PC-9 (cell line): ENCODE measurements at regions not wholly inside any gene's neighbourhood (a gene's known extent, or its start where the extent isn't known, plus 50 kb on each side); places are given as distances from the start of the nearest gene placed in this dataset.

ENCODE experiments used
- BruUV-seq: library from RNA; stranded (reverse); fragments of 400-500 nt; replicated peaks from 2 replicates; lab custom pipeline; 2021; lab: Mats Ljungman, UMichigan
- CTCF ChIA-PET: fragments of 300-600 bp; sonication (Branson Sonifier 250); formaldehyde crosslinking; loops from one replicate; lab custom pipeline; 2022; ENCODE audit warnings: antibody characterized with exemption; lab: Charles Lee
- POLR2A ChIA-PET: fragments of 300-600 bp; sonication (Branson Sonifier 250); formaldehyde crosslinking; loops from one replicate; lab custom pipeline; 2022; ENCODE audit warnings: antibody characterized with exemption; ENCODE audit not compliant: unreplicated experiment; lab: Charles Lee
- DNase-seq, 2 experiments: peaks; one replicate each; pipeline versions ENCODE4 v3.0.0 to v3.0.0-alpha.2; 2015 to 2022; ENCODE audit warnings: mixed read lengths in 1 of 2
- H2AFZ ChIP-seq: fragments of 200-600 bp; sonication (generic); 2 replicates; pipeline ENCODE4 v1.8.1; 2017; ENCODE audit warnings: antibody characterized with exemption
- H3F3A ChIP-seq: fragments of 200-600 bp; sonication (generic); 2 replicates; pipeline ENCODE4 v1.8.1; 2017; ENCODE audit warnings: antibody characterized with exemption, mild to moderate bottlenecking, low read depth; ENCODE audit not compliant: insufficient read depth
- H3K27ac ChIP-seq: fragments of 200-600 bp; sonication (generic); 2 replicates; pipeline ENCODE4 v1.6.1; 2016; ENCODE audit warnings: mixed run types
- H3K27me3 ChIP-seq: fragments of 200-600 bp; sonication (generic); 2 replicates; pipeline ENCODE4 v1.6.1; 2016; ENCODE audit warnings: low read depth, mixed run types; ENCODE audit not compliant: insufficient read depth
- H3K36me3 ChIP-seq: fragments of 200-600 bp; sonication (generic); 2 replicates; pipeline ENCODE4 v1.6.1; 2016; ENCODE audit warnings: low read depth, mixed run types
- H3K4me1 ChIP-seq: fragments of 200-600 bp; sonication (generic); replicated peaks from 2 replicates; pipeline ENCODE4 v1.6.1; 2016; ENCODE audit warnings: mixed run types; ENCODE audit not compliant: insufficient read depth
- H3K4me2 ChIP-seq: fragments of 200-600 bp; sonication (generic); 2 replicates; pipeline ENCODE4 v1.6.1; 2017; ENCODE audit warnings: mixed run types
- H3K4me3 ChIP-seq: fragments of 200-600 bp; sonication (generic); 2 replicates; pipeline ENCODE4 v1.6.1; 2016; ENCODE audit warnings: mixed run types
- H3K79me2 ChIP-seq: fragments of 200-600 bp; sonication (generic); 2 replicates; pipeline ENCODE4 v1.6.1; 2017; ENCODE audit warnings: low read depth, mixed run types
- H3K9me2 ChIP-seq: fragments of 200-600 bp; sonication (generic); 2 replicates; pipeline ENCODE4 v1.8.1; 2017; ENCODE audit warnings: mild to moderate bottlenecking; ENCODE audit not compliant: insufficient read depth
- H3K9me3 ChIP-seq: fragments of 200-600 bp; sonication (generic); 2 replicates; pipeline ENCODE4 v1.8.1; 2016; ENCODE audit warnings: low read depth; ENCODE audit not compliant: insufficient read depth
- H4K20me1 ChIP-seq: fragments of 200-600 bp; sonication (generic); 2 replicates; pipeline ENCODE4 v1.8.1; 2017; ENCODE audit not compliant: insufficient read depth
- CTCF ChIP-seq: fragments of 200-600 bp; sonication (generic); conservative IDR thresholded peaks from 2 replicates; pipeline ENCODE4 v1.6.1; 2017; ENCODE audit warnings: mixed run types, antibody characterized with exemption, mild to moderate bottlenecking, moderate library complexity
- EZH2 ChIP-seq: fragments of 200-600 bp; sonication (generic); IDR thresholded peaks from 2 replicates; pipeline ENCODE4 v1.8.0; 2017; ENCODE audit warnings: antibody characterized with exemption, low read depth
- intact Hi-C: fragments of 100-400 bp; cut with micrococcal nuclease; formaldehyde crosslinking; loops from one replicate; pipeline ENCODE4 v1.10.0; 2022; ENCODE audit not compliant: unreplicated experiment

DNA sequence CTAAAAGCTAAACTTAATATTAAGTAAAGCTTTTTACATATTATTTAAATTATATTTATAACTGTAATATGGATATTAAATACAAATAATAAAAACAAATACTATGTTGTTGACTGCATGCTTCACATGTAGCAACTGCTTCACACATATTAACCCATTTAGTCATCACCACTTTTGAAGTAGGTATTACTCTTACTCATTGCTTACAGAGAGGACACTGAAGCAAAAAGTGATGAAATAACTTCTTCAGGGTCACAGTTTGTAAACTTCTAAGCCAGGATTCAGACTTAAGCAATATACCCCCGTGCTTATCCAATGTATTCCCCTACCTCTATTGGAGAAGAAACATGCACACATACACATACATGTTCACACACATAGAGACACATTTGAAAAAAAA is 166.6 kb downstream of the DKK2 start:
- Histone ChIP-seq H3K4me1 (no peaks in the 10 kb centered on the region), H2AFZ (no peak overlapping the region), H3K4me3 (no peak overlapping the region), H3K79me2 (no peaks in the 10 kb centered on the region), H4K20me1 (no peaks in the 10 kb centered on the region), H3F3A (no peaks in the 10 kb centered on the region), H3K9me2 (no peaks in the 10 kb centered on the region), H3K36me3 (no peaks in the 10 kb centered on the region), H3K9me3 (no peaks in the 10 kb centered on the region), H3K4me2 (no peak overlapping the region), H3K27me3 (no peaks in the 10 kb centered on the region), H3K27ac (no peak overlapping the region)
- ChIA-PET POLR2A (no interaction called here), CTCF (no interaction called here)
- no peak for TF ChIP-seq CTCF
- no peak for TF ChIP-seq EZH2
- intact Hi-C loops = no loop called here
- no TSS peak for BruUV-seq
- DNase-seq = no peak

DNA sequence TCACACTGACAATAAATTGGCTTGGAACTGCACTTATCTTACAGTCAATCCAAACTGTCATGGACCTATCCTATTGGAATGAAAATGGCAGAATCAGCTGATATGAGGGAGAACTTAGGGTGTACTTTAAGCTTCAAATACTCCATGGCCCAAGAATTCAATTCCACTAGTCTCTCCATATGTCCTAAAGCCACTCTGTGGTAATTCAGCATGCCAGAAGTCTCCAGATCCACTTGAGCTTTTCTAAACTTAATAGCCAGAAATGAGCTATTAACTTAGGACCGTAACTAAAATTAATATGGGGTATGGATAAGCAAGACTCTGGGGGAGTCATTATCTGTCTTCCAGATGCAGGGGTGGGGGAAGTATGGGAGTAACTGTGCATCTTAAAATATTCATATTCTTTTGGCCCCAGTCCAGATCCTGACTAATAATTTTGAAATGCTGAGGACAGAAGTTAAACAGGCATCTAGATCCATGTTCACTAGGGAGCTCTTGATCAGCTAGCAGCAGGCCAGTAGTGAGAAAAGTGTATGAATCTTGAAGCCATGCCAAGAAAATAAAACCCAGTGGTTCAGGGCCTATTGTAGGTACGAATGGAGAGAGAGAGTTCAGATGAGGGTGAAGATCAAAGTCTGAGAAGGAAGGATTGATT is 167.6 kb downstream of the DKK2 start:
- Histone ChIP-seq H3F3A (no peaks in the 10 kb centered on the region), H3K27me3 (no peaks in the 10 kb centered on the region), H3K36me3 (no peaks in the 10 kb centered on the region), H3K4me1 (no peaks in the 10 kb centered on the region), H3K4me2 (no peak overlapping the region), H4K20me1 (no peaks in the 10 kb centered on the region), H3K9me3 (no peaks in the 10 kb centered on the region), H3K9me2 (no peaks in the 10 kb centered on the region), H3K79me2 (no peaks in the 10 kb centered on the region), H3K4me3 (no peak overlapping the region), H2AFZ (no peak overlapping the region), H3K27ac (no peak overlapping the region)
- BruUV-seq = no TSS peak
- TF ChIP-seq EZH2 (no peak), CTCF (no peak)
- intact Hi-C loops = no loop called here
- ChIA-PET CTCF (no interaction called here), POLR2A (no interaction called here)
- DNase-seq = no peak

GRCh38 chr4:106864231-106864630 is 171.9 kb downstream of the DKK2 start:
- no peaks in the 10 kb centered on the region for H3F3A ChIP-seq
- H3K36me3 ChIP-seq = no peaks in the 10 kb centered on the region
- intact Hi-C loops = no loop called here
- H4K20me1 ChIP-seq = no peaks in the 10 kb centered on the region
- H3K4me3 ChIP-seq = no peak overlapping the region
- H3K4me2 ChIP-seq = no peak overlapping the region
- no peaks in the 10 kb centered on the region for H3K4me1 ChIP-seq
- ChIA-PET POLR2A (no interaction called here), CTCF (interaction anchor here (0.7 kb wide), 1 partner anchor 495 kb away, joined by 4 read pairs; no protein-coding TSS in a partner anchor)
- no peaks in the 10 kb centered on the region for H3K79me2 ChIP-seq
- no TSS peak for BruUV-seq
- no peak overlapping the region for H3K27ac ChIP-seq
- H2AFZ ChIP-seq = no peak overlapping the region
- no peaks in the 10 kb centered on the region for H3K9me3 ChIP-seq
- H3K27me3 ChIP-seq = no peaks in the 10 kb centered on the region
- no peak for DNase-seq
- no peak for TF ChIP-seq CTCF
- TF ChIP-seq EZH2 = no peak
- H3K9me2 ChIP-seq = no peaks in the 10 kb centered on the region
